GM06990 (cell line): ENCODE measurements at regions not wholly inside any gene's neighbourhood (a gene's known extent, or its start where the extent isn't known, plus 50 kb on each side); places are given as distances from the start of the nearest gene placed in this dataset.

Experiments used
- DNase-seq: peaks from one replicate; pipeline ENCODE4 v3.0.0-alpha.2; 2011; ENCODE audit not compliant: insufficient read length; ENCODE audit errors: extremely low read depth
- H3K27me3 ChIP-seq: replicated peaks from 2 replicates; pipeline ENCODE4 v1.6.0; 2011; ENCODE audit warnings: low read length; ENCODE audit not compliant: control insufficient read depth, insufficient read depth
- H3K36me3 ChIP-seq: 2 replicates; pipeline ENCODE4 v1.5.1; 2011; ENCODE audit warnings: low read length; ENCODE audit not compliant: control insufficient read depth, insufficient read depth
- H3K4me3 ChIP-seq: replicated peaks from 2 replicates; pipeline ENCODE4 v1.5.1; 2011; ENCODE audit warnings: low read depth, mild to moderate bottlenecking, control low read depth, low read length
- TF ChIP-seq, protein P1 (sequence below): IDR thresholded peaks from 2 replicates; pipeline ENCODE4 v1.5.1; 2011; ENCODE audit warnings: low read length, control low read depth, mild to moderate bottlenecking, inconsistent platforms; ENCODE audit not compliant: insufficient read depth, poor library complexity, severe bottlenecking

DNA sequence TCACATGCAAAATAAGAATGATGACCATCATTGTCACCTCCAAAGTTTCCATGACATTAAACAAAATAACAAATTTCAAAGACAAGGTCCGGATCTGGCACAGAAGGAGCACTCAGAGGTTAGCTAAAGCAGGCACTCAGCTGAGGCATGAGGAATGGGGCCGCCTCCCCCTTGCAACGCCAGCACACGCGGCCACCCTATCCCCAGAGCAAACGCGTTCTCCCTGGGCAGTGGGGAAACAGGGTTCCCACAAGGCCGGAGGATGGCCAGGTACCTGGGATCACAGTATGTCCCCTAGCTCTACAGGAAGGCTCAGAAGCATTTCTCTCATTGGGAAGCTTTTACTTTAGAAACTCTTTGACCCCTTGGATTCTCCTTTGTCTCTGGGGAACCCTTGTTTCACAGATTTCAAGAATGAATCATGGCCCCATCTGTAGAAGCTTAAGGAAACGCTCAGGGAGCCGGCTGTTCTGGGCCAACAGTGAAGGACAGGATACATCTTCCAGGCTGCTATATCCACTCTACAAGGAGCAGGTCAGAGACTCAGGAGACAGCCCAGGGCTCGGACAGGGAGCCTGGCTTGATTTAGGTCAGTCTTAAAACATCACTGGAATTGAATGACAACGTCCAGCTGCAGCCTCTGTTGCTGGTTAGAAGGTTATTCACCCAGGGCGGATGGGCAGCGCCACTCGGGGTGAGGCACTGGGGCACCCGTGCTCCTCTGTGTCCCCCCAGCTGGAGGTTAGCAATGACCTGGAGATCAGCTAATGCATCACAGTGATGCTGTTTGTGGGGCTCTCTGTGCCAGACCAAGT is 496.4 kb downstream of the NPHP4 start:
- no peaks in the 10 kb centered on the region for H3K36me3 ChIP-seq
- H3K27me3 ChIP-seq, result no peaks in the 10 kb centered on the region
- no peak overlapping the region for H3K4me3 ChIP-seq
- TF ChIP-seq, protein P1, sequence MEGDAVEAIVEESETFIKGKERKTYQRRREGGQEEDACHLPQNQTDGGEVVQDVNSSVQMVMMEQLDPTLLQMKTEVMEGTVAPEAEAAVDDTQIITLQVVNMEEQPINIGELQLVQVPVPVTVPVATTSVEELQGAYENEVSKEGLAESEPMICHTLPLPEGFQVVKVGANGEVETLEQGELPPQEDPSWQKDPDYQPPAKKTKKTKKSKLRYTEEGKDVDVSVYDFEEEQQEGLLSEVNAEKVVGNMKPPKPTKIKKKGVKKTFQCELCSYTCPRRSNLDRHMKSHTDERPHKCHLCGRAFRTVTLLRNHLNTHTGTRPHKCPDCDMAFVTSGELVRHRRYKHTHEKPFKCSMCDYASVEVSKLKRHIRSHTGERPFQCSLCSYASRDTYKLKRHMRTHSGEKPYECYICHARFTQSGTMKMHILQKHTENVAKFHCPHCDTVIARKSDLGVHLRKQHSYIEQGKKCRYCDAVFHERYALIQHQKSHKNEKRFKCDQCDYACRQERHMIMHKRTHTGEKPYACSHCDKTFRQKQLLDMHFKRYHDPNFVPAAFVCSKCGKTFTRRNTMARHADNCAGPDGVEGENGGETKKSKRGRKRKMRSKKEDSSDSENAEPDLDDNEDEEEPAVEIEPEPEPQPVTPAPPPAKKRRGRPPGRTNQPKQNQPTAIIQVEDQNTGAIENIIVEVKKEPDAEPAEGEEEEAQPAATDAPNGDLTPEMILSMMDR, result no peak
- DNase-seq, result no peak

DNA sequence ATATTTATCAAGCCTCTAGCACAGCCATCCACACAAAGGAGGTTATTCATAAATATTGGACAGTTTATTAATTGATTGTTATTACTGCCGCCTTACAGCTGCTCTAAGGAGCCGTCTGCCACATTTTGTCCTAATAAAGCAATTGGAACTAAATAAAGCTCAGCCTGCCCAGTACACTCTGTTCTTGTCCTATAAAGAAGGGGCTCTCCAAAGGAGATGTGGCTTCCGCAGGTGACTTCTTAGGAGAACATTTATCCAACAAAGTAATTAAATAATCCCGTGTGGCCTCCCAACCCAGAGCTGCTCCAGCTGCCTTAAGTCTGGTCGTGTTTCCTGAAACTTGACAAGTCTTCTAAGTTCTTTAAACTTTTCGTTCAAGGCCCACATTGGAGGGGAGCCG is 497.7 kb downstream of the NPHP4 start:
- TF ChIP-seq, protein P1, result no peak
- H3K27me3 ChIP-seq, result no peaks in the 10 kb centered on the region
- H3K4me3 ChIP-seq, result no peak overlapping the region
- H3K36me3 ChIP-seq, result no peaks in the 10 kb centered on the region
- DNase-seq, result no peak

DNA sequence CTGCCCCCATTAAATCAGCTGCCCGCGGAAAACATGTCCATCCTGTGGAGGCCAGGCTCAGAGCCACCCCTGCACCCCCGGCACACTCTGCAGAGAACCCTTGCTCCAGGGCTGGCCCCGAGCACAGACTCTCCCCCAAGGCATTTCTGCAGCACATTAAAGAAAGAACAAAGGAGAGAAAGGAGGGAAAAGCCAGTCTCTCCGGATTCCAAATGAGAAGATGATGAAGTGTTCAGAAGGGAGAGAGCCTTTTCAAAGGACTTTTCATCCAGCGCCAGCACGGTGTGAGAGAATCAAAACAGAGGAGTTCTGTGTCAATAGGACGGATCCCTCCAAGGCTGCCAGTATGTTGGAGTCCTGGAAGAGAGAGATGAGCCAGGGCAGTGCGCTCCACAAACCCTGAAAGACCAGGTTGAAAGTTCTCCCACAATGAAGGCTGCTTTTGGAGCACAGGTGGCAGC is 498.3 kb downstream of the NPHP4 start:
- H3K36me3 ChIP-seq, result no peaks in the 10 kb centered on the region
- no peak for DNase-seq
- TF ChIP-seq, protein P1, result no peak
- no peaks in the 10 kb centered on the region for H3K27me3 ChIP-seq
- H3K4me3 ChIP-seq, result no peak overlapping the region

GRCh38 chr1:5493275-5493674 is 498.9 kb downstream of the NPHP4 start:
- Histone ChIP-seq H3K36me3 (no peaks in the 10 kb centered on the region), H3K4me3 (no peak overlapping the region), H3K27me3 (no peaks in the 10 kb centered on the region)
- TF ChIP-seq, protein P1, result no peak
- DNase-seq, result no peak

- no peak for DNase-seq
- H3K4me3 ChIP-seq, result no peak overlapping the region
- TF ChIP-seq, protein P1, result no peak
- H3K36me3 ChIP-seq, result no peaks in the 10 kb centered on the region
- H3K27me3 ChIP-seq, result no peaks in the 10 kb centered on the region
Measured at GRCh38 chr1:5492846-5493245, 499.4 kb downstream of the NPHP4 start.
